ENCODE measurements at regions not wholly inside any gene's neighbourhood (a gene's known extent, or its start where the extent isn't known, plus 50 kb on each side); places are given as distances from the start of the nearest gene placed in this dataset.

- Histone ChIP-seq H3K27me3 (ENCODE audit: insufficient read depth, low read length) (peaks cover 9% of the 10 kb centered on the region; the same call in 1 of the 2 replicates), H4K20me1 (ENCODE audit: insufficient read depth, low read length) (no peaks in the 10 kb centered on the region), H3K4me2 (ENCODE audit: low read length) (no peak overlapping the region), H3K4me3 (ENCODE audit: low read depth, low read length, poor library complexity, severe bottlenecking) (no peak overlapping the region), H3K27ac (ENCODE audit: low read depth, low read length, poor library complexity, severe bottlenecking) (no peak overlapping the region), H3K9me2 (ENCODE audit: low read depth, low read length) (no peaks in the 10 kb centered on the region), H3K4me1 (ENCODE audit: insufficient read depth, low read length, severe bottlenecking) (no peaks in the 10 kb centered on the region), H3K9me3 (ENCODE audit: low read length) (no peaks in the 10 kb centered on the region), H3K36me3 (ENCODE audit: insufficient read depth, low read length) (no peaks in the 10 kb centered on the region), H3F3A (ENCODE audit: insufficient read depth, low read length) (no peaks in the 10 kb centered on the region), H2AFZ (ENCODE audit: low read length) (no peak overlapping the region), H3K79me2 (ENCODE audit: insufficient read depth, low read length) (no peaks in the 10 kb centered on the region), H3K9ac (ENCODE audit: low read length) (no peak overlapping the region)
- no peak for TF ChIP-seq EZH2 (IDR thresholded peaks at IDR 0.05; ENCODE audit: borderline replicate concordance, low read length)
- TF ChIP-seq CTCF (IDR thresholded peaks at IDR 0.05; ENCODE audit: low read length), result no peak
Measured at GRCh38 chr20:62548471-62548870, 72.7 kb upstream of the GATA5 start.

- H3K79me2 ChIP-seq (ENCODE audit: insufficient read depth, low read length), result no peaks in the 10 kb centered on the region
- TF ChIP-seq CTCF (IDR thresholded peaks at IDR 0.05; ENCODE audit: low read length) (no peak), EZH2 (IDR thresholded peaks at IDR 0.05; ENCODE audit: borderline replicate concordance, low read length) (no peak)
- H2AFZ ChIP-seq (ENCODE audit: low read length), result no peak overlapping the region
- H3K27me3 ChIP-seq (ENCODE audit: insufficient read depth, low read length), result peaks cover 9% of the 10 kb centered on the region; the same call in 1 of the 2 replicates
- no peak overlapping the region for H3K9ac ChIP-seq (ENCODE audit: low read length)
- H3K9me2 ChIP-seq (ENCODE audit: low read depth, low read length), result no peaks in the 10 kb centered on the region
- no peak overlapping the region for H3K27ac ChIP-seq (ENCODE audit: low read depth, low read length, poor library complexity, severe bottlenecking)
- no peaks in the 10 kb centered on the region for H3K9me3 ChIP-seq (ENCODE audit: low read length)
- H3K4me3 ChIP-seq (ENCODE audit: low read depth, low read length, poor library complexity, severe bottlenecking), result no peak overlapping the region
- no peaks in the 10 kb centered on the region for H3F3A ChIP-seq (ENCODE audit: insufficient read depth, low read length)
- H3K4me1 ChIP-seq (ENCODE audit: insufficient read depth, low read length, severe bottlenecking), result no peaks in the 10 kb centered on the region
- no peak overlapping the region for H3K4me2 ChIP-seq (ENCODE audit: low read length)
- H4K20me1 ChIP-seq (ENCODE audit: insufficient read depth, low read length), result no peaks in the 10 kb centered on the region
- H3K36me3 ChIP-seq (ENCODE audit: insufficient read depth, low read length), result no peaks in the 10 kb centered on the region
Measured at GRCh38 chr20:62549029-62549428, 73.2 kb upstream of the GATA5 start.

GRCh38 chr20:62549499-62550086 lies 73.8 kb upstream of the GATA5 start:
- TF ChIP-seq CTCF (IDR thresholded peaks at IDR 0.05; ENCODE audit: low read length) (peak; percentile 32; the same call in 1 of the 2 replicates), EZH2 (IDR thresholded peaks at IDR 0.05; ENCODE audit: borderline replicate concordance, low read length) (no peak)
- H3K79me2 ChIP-seq (ENCODE audit: insufficient read depth, low read length), result no peaks in the 10 kb centered on the region
- H3K4me2 ChIP-seq (ENCODE audit: low read length), result no peak overlapping the region
- H3K36me3 ChIP-seq (ENCODE audit: insufficient read depth, low read length), result no peaks in the 10 kb centered on the region
- no peaks in the 10 kb centered on the region for H3K9me3 ChIP-seq (ENCODE audit: low read length)
- no peaks in the 10 kb centered on the region for H3K9me2 ChIP-seq (ENCODE audit: low read depth, low read length)
- no peak overlapping the region for H3K4me3 ChIP-seq (ENCODE audit: low read depth, low read length, poor library complexity, severe bottlenecking)
- H3K4me1 ChIP-seq (ENCODE audit: insufficient read depth, low read length, severe bottlenecking), result no peaks in the 10 kb centered on the region
- H4K20me1 ChIP-seq (ENCODE audit: insufficient read depth, low read length), result no peaks in the 10 kb centered on the region
- H3F3A ChIP-seq (ENCODE audit: insufficient read depth, low read length), result no peaks in the 10 kb centered on the region
- no peak overlapping the region for H3K27ac ChIP-seq (ENCODE audit: low read depth, low read length, poor library complexity, severe bottlenecking)
- peaks cover 6% of the 10 kb centered on the region; the same call in 1 of the 2 replicates for H3K27me3 ChIP-seq (ENCODE audit: insufficient read depth, low read length)
- H2AFZ ChIP-seq (ENCODE audit: low read length), result no peak overlapping the region
- H3K9ac ChIP-seq (ENCODE audit: low read length), result no peak overlapping the region
